ENCODE measurements at regions not wholly inside any gene's neighbourhood (a gene's known extent, or its start where the extent isn't known, plus 50 kb on each side); places are given as distances from the start of the nearest gene placed in this dataset.

- peaks cover 24% of the 10 kb centered on the region for H3K4me1 ChIP-seq
- Mint-ChIP-seq H3K9me3 (ENCODE audit: unreplicated experiment) (no peaks in the 10 kb centered on the region), H3K4me3 (ENCODE audit: unreplicated experiment) (no peak overlapping the region), H3K36me3 (ENCODE audit: insufficient read depth, unreplicated experiment) (no peaks in the 10 kb centered on the region), H3K27ac (ENCODE audit: unreplicated experiment) (no peak overlapping the region), H3K27me3 (ENCODE audit: insufficient read depth, unreplicated experiment) (no peaks in the 10 kb centered on the region), H3K4me1 (ENCODE audit: low read depth, unreplicated experiment) (peaks cover 36% of the 10 kb centered on the region)
- BruUV-seq (replicated peaks), result no TSS peak
- H3K27me3 ChIP-seq (replicated peaks; ENCODE audit: control insufficient read depth, insufficient read depth, low read length), result no peaks in the 10 kb centered on the region
- no peak overlapping the region for H3K4me3 ChIP-seq (ENCODE audit: low read depth, low read length)
- TF ChIP-seq CTCF (IDR thresholded peaks at IDR 0.05; ENCODE audit: insufficient read depth in 1 of 2, low read depth in 1 of 2, low read length in 1 of 2, severe bottlenecking in 1 of 2, unreplicated experiment in 1 of 2), result no peak
- DNase-seq, result no peak
- POLR2A ChIA-PET, result no interaction called here
- CTCF ChIA-PET, result interaction anchor here (0.5 to 1.0 kb wide), 2 partner anchors 8 to 186 kb away, joined by 3 to 4 read pairs; no protein-coding TSS in a partner anchor
- H3K36me3 ChIP-seq (ENCODE audit: control insufficient read depth, insufficient read depth, low read length), result no peaks in the 10 kb centered on the region
- no peaks in the 10 kb centered on the region for H3K9me3 ChIP-seq
- intact Hi-C loops (cut with micrococcal nuclease; ENCODE audit: unreplicated experiment), result no loop called here
Measured at GRCh38 chr11:95711162-95711944, 78.2 kb downstream of the FAM76B start.

- POLR2A ChIA-PET, result interaction anchor here (1.1 kb wide), 1 partner anchor 477 kb away, joined by 3 read pairs; the partner anchor contains the start of gene SESN3
- H3K4me3 ChIP-seq (ENCODE audit: low read depth, low read length), result no peak overlapping the region
- no peaks in the 10 kb centered on the region for H3K27me3 Mint-ChIP-seq (ENCODE audit: insufficient read depth, unreplicated experiment)
- H3K36me3 ChIP-seq (ENCODE audit: control insufficient read depth, insufficient read depth, low read length), result no peaks in the 10 kb centered on the region
- TF ChIP-seq CTCF (IDR thresholded peaks at IDR 0.05; ENCODE audit: insufficient read depth in 1 of 2, low read depth in 1 of 2, low read length in 1 of 2, severe bottlenecking in 1 of 2, unreplicated experiment in 1 of 2), result no peak
- CTCF ChIA-PET, result interaction anchor here (1.1 to 6.3 kb wide), 2 partner anchors 345 to 555 kb away, joined by 3 to 67 read pairs; no protein-coding TSS in a partner anchor
- BruUV-seq (replicated peaks), result no TSS peak
- peaks cover 30% of the 10 kb centered on the region for H3K4me1 ChIP-seq
- peak overlapping the region; percentile 40 for H3K27ac Mint-ChIP-seq (ENCODE audit: unreplicated experiment)
- H3K9me3 ChIP-seq, result no peaks in the 10 kb centered on the region
- H3K36me3 Mint-ChIP-seq (ENCODE audit: insufficient read depth, unreplicated experiment), result no peaks in the 10 kb centered on the region
- intact Hi-C loops (cut with micrococcal nuclease; ENCODE audit: unreplicated experiment), result loop anchor here (1.0 to 5.0 kb wide), 4 partner anchors 56 to 641 kb away; partner anchors contain the start of gene SRSF8
- H3K9me3 Mint-ChIP-seq (ENCODE audit: unreplicated experiment), result no peaks in the 10 kb centered on the region
- H3K4me3 Mint-ChIP-seq (ENCODE audit: unreplicated experiment), result peak overlapping the region; percentile 0
- peak; percentile 52 to 63 for DNase-seq
- no peaks in the 10 kb centered on the region for H3K27me3 ChIP-seq (replicated peaks; ENCODE audit: control insufficient read depth, insufficient read depth, low read length)
- peaks cover 24% of the 10 kb centered on the region for H3K4me1 Mint-ChIP-seq (ENCODE audit: low read depth, unreplicated experiment)
Measured at GRCh38 chr11:95708681-95709080, 80.9 kb downstream of the FAM76B start.

- H3K4me1 Mint-ChIP-seq (ENCODE audit: low read depth, unreplicated experiment), result peaks cover 24% of the 10 kb centered on the region
Measured at GRCh38 chr11:95706974-95707387, 82.6 kb downstream of the FAM76B start.

More at GRCh38 chr11:95706974-95707387, 82.6 kb downstream of the FAM76B start:
- ChIA-PET CTCF (interaction anchor here (2.3 to 6.3 kb wide), 2 partner anchors 550 to 554 kb away, joined by 13 to 67 read pairs; no protein-coding TSS in a partner anchor), POLR2A (no interaction called here)
- H3K36me3 Mint-ChIP-seq (ENCODE audit: insufficient read depth, unreplicated experiment), result no peaks in the 10 kb centered on the region
- TF ChIP-seq CTCF (IDR thresholded peaks at IDR 0.05; ENCODE audit: insufficient read depth in 1 of 2, low read depth in 1 of 2, low read length in 1 of 2, severe bottlenecking in 1 of 2, unreplicated experiment in 1 of 2), result no peak
- no peak overlapping the region for H3K4me3 Mint-ChIP-seq (ENCODE audit: unreplicated experiment)
- H3K9me3 ChIP-seq, result no peaks in the 10 kb centered on the region
- DNase-seq, result no peak
- no peaks in the 10 kb centered on the region for H3K27me3 ChIP-seq (replicated peaks; ENCODE audit: control insufficient read depth, insufficient read depth, low read length)
- H3K36me3 ChIP-seq (ENCODE audit: control insufficient read depth, insufficient read depth, low read length), result no peaks in the 10 kb centered on the region
- no peak overlapping the region for H3K27ac Mint-ChIP-seq (ENCODE audit: unreplicated experiment)
- no TSS peak for BruUV-seq (replicated peaks)
- H3K4me1 ChIP-seq, result peaks cover 38% of the 10 kb centered on the region
- no peak overlapping the region for H3K4me3 ChIP-seq (ENCODE audit: low read depth, low read length)
- H3K9me3 Mint-ChIP-seq (ENCODE audit: unreplicated experiment), result no peaks in the 10 kb centered on the region
- no peaks in the 10 kb centered on the region for H3K27me3 Mint-ChIP-seq (ENCODE audit: insufficient read depth, unreplicated experiment)
- intact Hi-C loops (cut with micrococcal nuclease; ENCODE audit: unreplicated experiment), result loop anchor here (5.0 kb wide), 3 partner anchors 170 to 640 kb away; partner anchors contain the start of gene SRSF8

All from Caco-2 (cell line).